Astrocyte (in vitro differentiated cells and primary cell): ENCODE measurements at regions not wholly inside any gene's neighbourhood (a gene's known extent, or its start where the extent isn't known, plus 50 kb on each side); places are given as distances from the start of the nearest gene placed in this dataset.

ENCODE experiments used
- DNase-seq: peaks from one replicate; pipeline ENCODE4 v3.0.0-alpha.2; 2010; ENCODE audit warnings: low read depth
- FAIRE-seq: peaks from 2 replicates; lab custom pipeline; 2011; peaks lifted over from hg19 to GRCh38; lab: Jason Lieb, UNC
- H2AFZ ChIP-seq: 2 replicates; pipeline ENCODE4 v1.6.0; 2012; ENCODE audit warnings: low read depth, low read length, inconsistent platforms
- H3K27ac ChIP-seq: 2 replicates; pipeline ENCODE4 v1.5.1; 2011; ENCODE audit warnings: low read depth, low read length, inconsistent platforms
- H3K27me3 ChIP-seq: 2 replicates; pipeline ENCODE4 v1.6.0; 2011; ENCODE audit warnings: low read length, inconsistent platforms; ENCODE audit not compliant: insufficient read depth
- H3K36me3 ChIP-seq: 2 replicates; pipeline ENCODE4 v1.5.1; 2011; ENCODE audit warnings: low read length, inconsistent platforms; ENCODE audit not compliant: insufficient read depth
- H3K4me1 ChIP-seq: 2 replicates; pipeline ENCODE4 v1.5.1; 2011; ENCODE audit warnings: low read length, inconsistent platforms; ENCODE audit not compliant: insufficient read depth
- H3K4me2 ChIP-seq: 2 replicates; pipeline ENCODE4 v1.6.0; 2012; ENCODE audit warnings: low read length, inconsistent platforms
- H3K4me3 ChIP-seq: 2 replicates; pipeline ENCODE4 v1.5.1; 2011; ENCODE audit warnings: low read depth, mild to moderate bottlenecking, low read length, inconsistent platforms; ENCODE audit not compliant: insufficient read depth
- H3K79me2 ChIP-seq: 2 replicates; pipeline ENCODE4 v1.6.0; 2012; ENCODE audit warnings: mild to moderate bottlenecking, low read length, inconsistent platforms; ENCODE audit not compliant: insufficient read depth
- H3K9ac ChIP-seq: 2 replicates; pipeline ENCODE4 v1.6.0; 2012; ENCODE audit warnings: mild to moderate bottlenecking, low read length, inconsistent platforms
- H3K9me3 ChIP-seq: 2 replicates; pipeline ENCODE4 v1.5.1; 2012; ENCODE audit warnings: low read depth, mild to moderate bottlenecking, low read length, inconsistent platforms; ENCODE audit not compliant: insufficient read depth
- H4K20me1 ChIP-seq: 2 replicates; pipeline ENCODE4 v1.6.0; 2012; ENCODE audit warnings: low read length, inconsistent platforms; ENCODE audit not compliant: insufficient read depth
- H3K27ac Mint-ChIP-seq: one replicate; pipeline ENCODE4 v1.8.0; 2021; ENCODE audit warnings: mild to moderate bottlenecking, mixed read lengths; ENCODE audit not compliant: unreplicated experiment
- H3K27me3 Mint-ChIP-seq: one replicate; pipeline ENCODE4 v1.8.0; 2021; ENCODE audit warnings: low read depth, mixed read lengths; ENCODE audit not compliant: unreplicated experiment
- H3K36me3 Mint-ChIP-seq: one replicate; pipeline ENCODE4 v1.8.0; 2021; ENCODE audit warnings: low read depth, mixed read lengths; ENCODE audit not compliant: unreplicated experiment
- H3K4me1 Mint-ChIP-seq: one replicate; pipeline ENCODE4 v1.8.0; 2021; ENCODE audit warnings: low read depth, mixed read lengths; ENCODE audit not compliant: unreplicated experiment
- H3K4me3 Mint-ChIP-seq: one replicate; pipeline ENCODE4 v1.8.0; 2021; ENCODE audit warnings: mild to moderate bottlenecking, moderate library complexity, mixed read lengths; ENCODE audit not compliant: unreplicated experiment
- H3K9me3 Mint-ChIP-seq: one replicate; pipeline ENCODE4 v1.8.0; 2021; ENCODE audit warnings: mild to moderate bottlenecking, mixed read lengths; ENCODE audit not compliant: unreplicated experiment
- CTCF ChIP-seq: IDR thresholded peaks from 2 replicates; pipeline ENCODE4 v1.5.1; 2011; ENCODE audit warnings: low read depth, mild to moderate bottlenecking, inconsistent platforms, low read length, moderate library complexity; ENCODE audit not compliant: insufficient read depth
- EZH2 ChIP-seq: IDR thresholded peaks from 2 replicates; pipeline ENCODE4 v1.6.1; 2012; ENCODE audit warnings: mild to moderate bottlenecking, low read length, inconsistent platforms; ENCODE audit not compliant: insufficient read depth

- Histone ChIP-seq H3K9me3 (no peaks in the 10 kb centered on the region), H3K4me2 (no peak overlapping the region), H4K20me1 (no peaks in the 10 kb centered on the region), H3K27me3 (no peaks in the 10 kb centered on the region), H3K4me3 (no peak overlapping the region), H3K79me2 (no peaks in the 10 kb centered on the region), H3K9ac (no peak overlapping the region), H3K27ac (no peak overlapping the region), H2AFZ (no peak overlapping the region), H3K4me1 (no peaks in the 10 kb centered on the region), H3K36me3 (no peaks in the 10 kb centered on the region)
- H3K4me3 Mint-ChIP-seq, result no peak overlapping the region
- H3K4me1 Mint-ChIP-seq, result no peaks in the 10 kb centered on the region
- H3K27ac Mint-ChIP-seq, result no peak overlapping the region
- no peaks in the 10 kb centered on the region for H3K9me3 Mint-ChIP-seq
- DNase-seq (no peak), FAIRE-seq (no peak)
- peaks cover 5% of the 10 kb centered on the region for H3K27me3 Mint-ChIP-seq
- TF ChIP-seq EZH2, result no peak
- TF ChIP-seq CTCF, result no peak
- H3K36me3 Mint-ChIP-seq, result no peaks in the 10 kb centered on the region
Observed at GRCh38 chr20:52731093-52731492, 241.1 kb upstream of the TSHZ2 start.

- no peaks in the 10 kb centered on the region for H3K79me2 ChIP-seq
- Mint-ChIP-seq H3K4me3 (no peak overlapping the region), H3K27me3 (peaks cover 4% of the 10 kb centered on the region), H3K36me3 (no peaks in the 10 kb centered on the region), H3K9me3 (no peaks in the 10 kb centered on the region), H3K27ac (no peak overlapping the region), H3K4me1 (no peaks in the 10 kb centered on the region)
- no peak overlapping the region for H3K27ac ChIP-seq
- no peaks in the 10 kb centered on the region for H3K9me3 ChIP-seq
- no peak overlapping the region for H3K4me2 ChIP-seq
- DNase-seq (no peak), FAIRE-seq (no peak)
- no peaks in the 10 kb centered on the region for H4K20me1 ChIP-seq
- H3K4me3 ChIP-seq, result no peak overlapping the region
- TF ChIP-seq CTCF, result no peak
- no peaks in the 10 kb centered on the region for H3K36me3 ChIP-seq
- H3K9ac ChIP-seq, result no peak overlapping the region
- no peaks in the 10 kb centered on the region for H3K4me1 ChIP-seq
- H3K27me3 ChIP-seq, result no peaks in the 10 kb centered on the region
- H2AFZ ChIP-seq, result no peak overlapping the region
Observed at GRCh38 chr20:52727740-52728456, 244.3 kb upstream of the TSHZ2 start.

- Mint-ChIP-seq H3K4me1 (no peaks in the 10 kb centered on the region), H3K27me3 (peaks cover 4% of the 10 kb centered on the region), H3K4me3 (no peak overlapping the region), H3K9me3 (no peaks in the 10 kb centered on the region), H3K36me3 (no peaks in the 10 kb centered on the region), H3K27ac (no peak overlapping the region)
- FAIRE-seq, result no peak
- Histone ChIP-seq H2AFZ (no peak overlapping the region), H3K79me2 (no peaks in the 10 kb centered on the region), H3K36me3 (no peaks in the 10 kb centered on the region), H4K20me1 (no peaks in the 10 kb centered on the region), H3K9ac (no peak overlapping the region), H3K27ac (no peak overlapping the region), H3K4me3 (no peak overlapping the region), H3K9me3 (no peaks in the 10 kb centered on the region), H3K27me3 (no peaks in the 10 kb centered on the region), H3K4me2 (no peak overlapping the region), H3K4me1 (no peaks in the 10 kb centered on the region)
- DNase-seq, result no peak
- no peak for TF ChIP-seq CTCF
- TF ChIP-seq EZH2, result no peak
Observed at GRCh38 chr20:52724541-52724940, 247.6 kb upstream of the TSHZ2 start.
